ENCODE measurements at regions not wholly inside any gene's neighbourhood (a gene's known extent, or its start where the extent isn't known, plus 50 kb on each side); places are given as distances from the start of the nearest gene placed in this dataset.

DNA sequence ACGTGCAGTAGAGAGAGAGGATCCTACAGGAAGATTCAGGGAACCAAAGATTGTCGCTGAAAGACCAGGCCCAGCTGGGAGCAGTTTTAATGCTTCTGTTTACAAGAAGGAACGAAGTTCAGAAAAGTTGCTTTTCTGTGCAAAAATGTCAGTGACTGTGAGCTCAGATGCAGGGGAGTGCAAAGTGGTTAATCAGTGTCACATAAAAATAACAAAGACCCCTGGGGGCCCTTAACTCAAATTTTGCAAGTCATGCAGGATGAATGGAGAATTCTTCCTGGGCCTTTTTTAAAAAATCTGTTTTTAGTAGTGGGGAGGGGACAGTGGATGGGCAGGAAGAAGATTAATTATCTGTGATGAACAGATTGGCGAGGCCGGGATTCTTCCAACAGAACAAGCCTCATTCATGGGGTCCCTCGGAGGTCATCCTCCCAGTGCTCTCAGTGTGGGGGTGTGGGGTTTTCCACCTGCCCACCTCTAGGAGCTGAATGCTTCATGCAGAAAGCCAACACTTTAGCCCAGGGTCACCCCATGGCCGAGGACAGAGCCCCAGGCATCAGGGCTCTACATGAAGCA lies 167.2 kb downstream of the UQCRFS1 start:
- TF ChIP-seq, protein P1, sequence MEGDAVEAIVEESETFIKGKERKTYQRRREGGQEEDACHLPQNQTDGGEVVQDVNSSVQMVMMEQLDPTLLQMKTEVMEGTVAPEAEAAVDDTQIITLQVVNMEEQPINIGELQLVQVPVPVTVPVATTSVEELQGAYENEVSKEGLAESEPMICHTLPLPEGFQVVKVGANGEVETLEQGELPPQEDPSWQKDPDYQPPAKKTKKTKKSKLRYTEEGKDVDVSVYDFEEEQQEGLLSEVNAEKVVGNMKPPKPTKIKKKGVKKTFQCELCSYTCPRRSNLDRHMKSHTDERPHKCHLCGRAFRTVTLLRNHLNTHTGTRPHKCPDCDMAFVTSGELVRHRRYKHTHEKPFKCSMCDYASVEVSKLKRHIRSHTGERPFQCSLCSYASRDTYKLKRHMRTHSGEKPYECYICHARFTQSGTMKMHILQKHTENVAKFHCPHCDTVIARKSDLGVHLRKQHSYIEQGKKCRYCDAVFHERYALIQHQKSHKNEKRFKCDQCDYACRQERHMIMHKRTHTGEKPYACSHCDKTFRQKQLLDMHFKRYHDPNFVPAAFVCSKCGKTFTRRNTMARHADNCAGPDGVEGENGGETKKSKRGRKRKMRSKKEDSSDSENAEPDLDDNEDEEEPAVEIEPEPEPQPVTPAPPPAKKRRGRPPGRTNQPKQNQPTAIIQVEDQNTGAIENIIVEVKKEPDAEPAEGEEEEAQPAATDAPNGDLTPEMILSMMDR (IDR thresholded peaks at IDR 0.05) = no peak

DNA sequence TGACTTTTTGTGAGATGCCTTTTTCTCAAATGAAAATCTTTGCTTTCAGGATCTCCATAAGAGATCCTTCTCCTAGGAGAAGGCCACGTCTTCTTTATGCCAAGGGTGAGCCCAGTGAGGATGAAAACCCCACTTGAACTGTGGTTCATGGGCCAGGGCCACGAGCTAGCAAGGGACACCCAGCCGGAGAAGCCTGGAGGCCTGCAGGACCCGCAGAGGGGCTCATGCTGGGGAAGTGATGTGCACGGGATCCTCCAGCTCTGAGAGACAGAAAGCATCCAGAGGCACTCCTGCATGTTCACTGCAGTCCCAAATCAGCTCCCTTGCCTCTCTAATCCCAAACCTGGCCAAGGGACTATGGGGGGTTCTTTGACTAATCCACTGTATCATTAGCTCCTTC lies 168.9 kb downstream of the UQCRFS1 start:
- TF ChIP-seq, protein P1 (IDR thresholded peaks at IDR 0.05) = no peak

DNA sequence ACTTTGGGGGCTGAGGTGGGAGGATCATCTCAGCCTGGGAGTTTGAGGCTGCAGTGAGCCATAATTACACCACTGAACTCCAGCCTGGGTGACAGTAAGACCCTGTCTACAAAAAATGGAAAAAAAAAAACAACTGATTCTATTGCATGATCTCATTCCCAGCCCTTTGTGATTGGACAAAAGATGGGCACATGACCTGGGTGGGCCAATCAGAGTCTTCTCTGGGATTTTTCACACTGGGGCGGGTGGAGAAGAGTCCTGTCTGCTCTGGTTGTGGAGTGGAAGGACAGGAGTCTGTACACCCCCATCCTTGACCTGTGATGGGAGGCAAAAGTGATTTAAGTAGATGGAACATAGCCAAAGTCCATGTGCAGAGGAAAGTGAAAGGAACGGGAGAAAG lies 170.5 kb downstream of the UQCRFS1 start:
- TF ChIP-seq, protein P1 (IDR thresholded peaks at IDR 0.05) = no peak

DNA sequence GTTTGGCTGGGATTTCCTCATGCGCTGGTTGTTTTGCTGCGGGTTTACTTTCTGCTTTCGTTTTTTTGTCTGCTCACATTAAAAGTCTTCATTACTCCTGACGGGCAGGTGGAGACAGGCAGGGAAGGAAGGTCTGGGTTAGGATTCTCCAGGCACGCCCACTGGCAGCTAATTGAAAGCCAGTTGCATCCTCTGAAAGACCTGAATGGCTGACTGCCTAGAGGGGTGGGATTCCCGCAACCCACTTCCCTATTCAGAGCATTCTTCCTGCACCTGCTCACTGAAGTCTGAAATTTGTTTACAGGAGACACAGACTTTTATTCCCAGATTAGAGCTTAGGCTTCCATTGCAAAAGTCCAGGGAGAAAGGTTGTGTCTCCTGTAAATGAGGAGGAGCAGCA lies 172.0 kb downstream of the UQCRFS1 start:
- TF ChIP-seq, protein P1 (IDR thresholded peaks at IDR 0.05) = no peak

DNA sequence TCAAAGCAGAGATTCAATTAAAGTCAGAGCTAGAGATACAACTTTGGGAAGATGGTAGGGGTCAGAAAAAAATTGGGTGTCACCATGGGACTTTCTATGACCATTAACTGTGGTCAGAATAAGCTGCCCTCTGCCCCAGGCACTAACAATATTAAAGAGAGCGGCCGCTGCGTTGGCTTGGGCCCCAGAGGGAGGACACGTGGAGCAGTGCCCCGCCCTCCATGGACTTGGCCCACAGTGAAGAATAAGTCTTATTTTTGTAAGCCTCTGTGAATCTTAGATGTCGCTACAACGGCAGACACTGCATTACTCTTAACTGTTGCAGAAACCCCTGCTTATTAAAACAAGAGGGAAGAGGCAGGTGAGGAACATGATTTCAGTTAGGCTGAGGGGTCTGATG lies 172.7 kb downstream of the UQCRFS1 start:
- TF ChIP-seq, protein P1 (IDR thresholded peaks at IDR 0.05) = no peak

DNA sequence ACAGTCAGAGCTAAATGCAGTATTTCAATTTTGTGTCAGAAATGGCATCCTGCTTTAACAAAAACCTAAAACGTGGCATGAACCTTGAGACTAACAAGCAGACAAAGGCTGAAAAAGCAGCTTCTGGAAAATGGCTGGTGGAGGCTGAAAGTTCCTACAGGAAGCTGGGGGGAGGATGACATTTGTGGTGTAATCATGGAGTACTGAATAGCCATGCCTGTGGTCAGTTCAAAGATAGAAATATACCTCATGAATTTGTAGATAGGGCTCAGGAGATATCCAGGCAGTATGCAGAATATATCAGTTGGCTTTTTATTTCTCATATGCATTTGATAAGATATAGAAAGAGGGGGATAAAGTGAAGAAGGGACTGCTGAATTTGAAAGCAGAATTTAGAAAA lies 181.7 kb downstream of the UQCRFS1 start:
- TF ChIP-seq, protein P1 (IDR thresholded peaks at IDR 0.05) = no peak

DNA sequence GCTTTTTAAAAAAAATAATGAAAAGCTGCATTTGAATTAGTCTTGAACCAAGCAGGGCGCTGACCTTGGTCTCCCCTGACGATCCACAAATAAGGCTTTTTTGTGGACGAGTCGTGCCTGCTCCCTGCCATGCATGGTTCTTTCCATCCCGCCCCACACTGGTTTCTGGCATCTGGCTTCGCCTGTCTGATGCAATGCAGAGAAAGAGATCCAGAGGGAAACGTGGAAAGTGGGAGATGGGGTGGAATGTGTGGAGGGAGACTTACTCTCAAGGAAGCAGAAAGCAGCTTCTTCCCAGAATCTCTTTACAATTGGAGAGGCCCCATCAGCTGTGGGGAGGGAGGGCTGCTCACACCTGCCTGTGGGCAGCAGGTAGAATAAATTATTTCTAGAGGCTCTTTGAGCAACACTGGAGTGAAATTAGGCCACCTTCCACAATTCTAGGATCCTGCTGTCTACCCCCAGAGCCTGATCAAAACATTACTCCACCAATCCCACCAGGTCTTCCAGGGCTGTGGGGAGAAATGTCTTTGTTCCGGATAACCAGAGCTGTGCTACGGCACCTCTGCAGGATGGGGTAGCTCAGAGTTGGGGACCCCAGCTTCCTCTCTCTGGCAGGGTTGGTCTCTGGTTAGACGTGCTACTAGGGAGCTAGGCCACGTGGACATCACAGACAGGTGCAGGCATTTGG lies 183.5 kb downstream of the UQCRFS1 start:
- TF ChIP-seq, protein P1 (IDR thresholded peaks at IDR 0.05) = no peak

All from LNCAP (cell line).